Lung (tissue), 11 donors: ENCODE measurements at regions not wholly inside any gene's neighbourhood (a gene's known extent, or its start where the extent isn't known, plus 50 kb on each side); places are given as distances from the start of the nearest gene placed in this dataset.

Source experiments
- ATAC-seq: fragments of 200-7000 bp; cut with Tn5 transposase; one replicate; pipeline ENCODE4 v1.9.1; 2020; ENCODE audit warnings: moderate number of reproducible peaks; ENCODE audit not compliant: insufficient read depth, low FRiP score
- DNase-seq, 3 donors: peaks; one replicate each; pipeline ENCODE4 v3.0.0-alpha.2; 2013 to 2017
- H3K27ac ChIP-seq, 2 donors: one replicate each; pipeline ENCODE4 v1.5.1; 2013; ENCODE audit warnings: mild to moderate bottlenecking in 2 of 2, moderate library complexity in 2 of 2, control low read depth in 1 of 2, inconsistent platforms in 1 of 2, low read depth in 1 of 2, low read length in 1 of 2
- H3K27me3 ChIP-seq, 3 donors: one replicate each; pipeline ENCODE4 v1.5.1; 2013; ENCODE audit warnings: low read length in 2 of 3; ENCODE audit not compliant: control insufficient read depth in 3 of 3, insufficient read depth in 3 of 3
- H3K36me3 ChIP-seq, 4 donors: one replicate each; pipeline ENCODE4 v1.5.1; 2013; ENCODE audit warnings: low read length in 4 of 4, mild to moderate bottlenecking in 1 of 4, moderate library complexity in 1 of 4; ENCODE audit not compliant: control insufficient read depth in 4 of 4, insufficient read depth in 4 of 4
- H3K4me1 ChIP-seq, 5 donors: one replicate each; pipeline ENCODE4 v1.5.1; 2013; ENCODE audit warnings: low read length in 5 of 5, mild to moderate bottlenecking in 2 of 5, moderate library complexity in 1 of 5; ENCODE audit not compliant: control insufficient read depth in 5 of 5, insufficient read depth in 5 of 5
- H3K4me3 ChIP-seq: one replicate; pipeline ENCODE4 v1.5.1; 2013; ENCODE audit warnings: mild to moderate bottlenecking, control low read depth, moderate library complexity
- H3K9ac ChIP-seq, 2 donors: one replicate each; pipeline ENCODE4 v1.5.1; 2013; ENCODE audit warnings: low read length in 2 of 2, control low read depth in 1 of 2; ENCODE audit not compliant: insufficient read depth in 1 of 2
- H3K9me3 ChIP-seq, 4 donors: one replicate each; pipeline ENCODE4 v1.5.1; 2013; ENCODE audit warnings: low read length in 3 of 4, mild to moderate bottlenecking in 1 of 4, moderate library complexity in 1 of 4; ENCODE audit not compliant: control insufficient read depth in 4 of 4, insufficient read depth in 3 of 4
- CTCF ChIP-seq: IDR thresholded peaks from 2 replicates; pipeline ENCODE4 v1.5.1; 2012; ENCODE audit warnings: mild to moderate bottlenecking; ENCODE audit errors: control extremely low read depth, extremely low read depth
- WGBS, 2 donors: extraction: QIAGEN DNeasy Blood & Tissue Kit; methylation state at CpG; one replicate each; pipeline ENCODE4 v1.1.7; 2013; 5-methylcytosine and 5-hydroxymethylcytosine counted together
- donor health status: control.
- donor health status: control.
- donor health status: Bipolar disorder and iron deficiency.
- donor health status: healthy.
- donor health status: DM: yes; HTN: yes; CAD: no.

GRCh38 chr18:76564117-76564516 lies 69.1 kb upstream of the ZNF516 start:
- Histone ChIP-seq H3K9me3 (peaks cover 0 to 4% (median 0%) of the 10 kb centered on the region in 4 donors), H3K36me3 (no peaks in the 10 kb centered on the region), H3K4me3 (no peak overlapping the region), H3K9ac (no peak overlapping the region), H3K27me3 (no peaks in the 10 kb centered on the region), H3K4me1 (peaks cover 0 to 15% (median 4%) of the 10 kb centered on the region in 5 donors), H3K27ac (no peak overlapping the region)
- ATAC-seq (no peak), DNase-seq (no peak)
- WGBS, 2 donors = 77 to 82% methylated on average over 8 of the region's 8 CpGs
- no peak for TF ChIP-seq CTCF

GRCh38 chr18:76562286-76563122 lies 67.5 kb upstream of the ZNF516 start:
- Histone ChIP-seq H3K36me3 (no peaks in the 10 kb centered on the region), H3K9ac (no peak overlapping the region), H3K9me3 (peaks cover 0 to 4% (median 0%) of the 10 kb centered on the region in 4 donors), H3K27me3 (no peaks in the 10 kb centered on the region), H3K4me3 (no peak overlapping the region), H3K4me1 (peaks cover 0 to 15% (median 4%) of the 10 kb centered on the region in 5 donors), H3K27ac (no peak overlapping the region)
- DNase-seq (no peak), ATAC-seq (no peak)
- WGBS, 2 donors = 94 to 95% methylated on average over 30 of the region's 30 CpGs
- no peak for TF ChIP-seq CTCF

GRCh38 chr18:76558881-76559667 lies 64.0 kb upstream of the ZNF516 start:
- ATAC-seq = no peak
- WGBS, 2 donors = 68 to 82% methylated on average over 18 of the region's 18 CpGs
- H3K36me3 ChIP-seq = no peaks in the 10 kb centered on the region
- no peak overlapping the region for H3K4me3 ChIP-seq
- TF ChIP-seq CTCF = no peak
- H3K9ac ChIP-seq = no peak overlapping the region
- H3K4me1 ChIP-seq = peaks cover 0 to 10% (median 0%) of the 10 kb centered on the region in 5 donors
- no peaks in the 10 kb centered on the region for H3K27me3 ChIP-seq
- no peak overlapping the region for H3K27ac ChIP-seq
- H3K9me3 ChIP-seq = peaks cover 0 to 4% (median 0%) of the 10 kb centered on the region in 4 donors
- no peak for DNase-seq
